Gastroesophageal sphincter (tissue), 4 donors: ENCODE measurements at regions not wholly inside any gene's neighbourhood (a gene's known extent, or its start where the extent isn't known, plus 50 kb on each side); places are given as distances from the start of the nearest gene placed in this dataset.
"Not testable (repeated sequence)": the region's sequence is repeated elsewhere in the genome, so short reads cannot be mapped to it uniquely, and the experiment has no call there.

Experiments
- ATAC-seq: fragments of 150-250 bp; one replicate; pipeline ENCODE4 v1.9.1; 2016; ENCODE audit warnings: mild to moderate bottlenecking, moderate library complexity
- H3K27ac ChIP-seq, 4 donors: fragments of 200-600 bp; sonication (generic) in 3 of 4; 1 replicate in 3 of 4; 2 replicates in 1 of 4; pipeline ENCODE4 v1.5.1; 2016 to 2019
- H3K27me3 ChIP-seq: fragments of 200-600 bp; sonication (generic); one replicate; pipeline ENCODE4 v1.5.1; 2019
- H3K36me3 ChIP-seq, 2 donors: fragments of 200-600 bp; sonication (generic); one replicate each; pipeline ENCODE4 v1.5.1; 2019; ENCODE audit warnings: control low read depth in 1 of 2
- H3K4me1 ChIP-seq, 3 donors: fragments of 200-600 bp; sonication (generic); 1 replicate in 2 of 3; 2 replicates in 1 of 3; pipeline ENCODE4 v1.5.1; 2016 to 2019; ENCODE audit warnings: control low read depth in 2 of 3
- H3K4me3 ChIP-seq, 2 donors: fragments of 200-600 bp; sonication (generic); one replicate each; pipeline ENCODE4 v1.5.1; 2019; ENCODE audit warnings: mild to moderate bottlenecking in 1 of 2, moderate library complexity in 1 of 2
- H3K9me3 ChIP-seq, 3 donors: fragments of 200-600 bp; sonication (generic); one replicate each; pipeline ENCODE4 v1.5.1; 2017 to 2019; ENCODE audit warnings: control low read depth in 2 of 3
- CTCF ChIP-seq, 4 experiments: fragments of 200-600 bp in 2 of 4; fragments of 450-650 bp in 2 of 4; sonication (generic) in 1 of 4; IDR thresholded peaks; one replicate each; pipeline ENCODE4 v1.5.1; 2017 to 2019; ENCODE audit warnings: antibody characterized with exemption in 4 of 4, mild to moderate bottlenecking in 2 of 4, moderate library complexity in 2 of 4
- EP300 ChIP-seq: sonication (generic); formaldehyde crosslinking; IDR thresholded peaks from one replicate; pipeline ENCODE4 v1.6.1; 2017; ENCODE audit warnings: antibody characterized with exemption, mild to moderate bottlenecking
- POLR2A ChIP-seq, 2 donors: fragments of 450-650 bp; IDR thresholded peaks; one replicate each; pipeline ENCODE4 v1.6.1; 2017; ENCODE audit warnings: antibody characterized with exemption in 2 of 2, mild to moderate bottlenecking in 2 of 2, moderate library complexity in 1 of 2
- POLR2AphosphoS5 ChIP-seq: sonication (generic); formaldehyde crosslinking; IDR thresholded peaks from one replicate; pipeline ENCODE4 v1.6.1; 2017; ENCODE audit warnings: antibody characterized with exemption
- WGBS, 2 donors: methylation state at CpG; one replicate each; pipeline ENCODE4 v1.1.5; 2018; ENCODE audit warnings: low coverage in 1 of 2; 5-methylcytosine and 5-hydroxymethylcytosine counted together

DNA sequence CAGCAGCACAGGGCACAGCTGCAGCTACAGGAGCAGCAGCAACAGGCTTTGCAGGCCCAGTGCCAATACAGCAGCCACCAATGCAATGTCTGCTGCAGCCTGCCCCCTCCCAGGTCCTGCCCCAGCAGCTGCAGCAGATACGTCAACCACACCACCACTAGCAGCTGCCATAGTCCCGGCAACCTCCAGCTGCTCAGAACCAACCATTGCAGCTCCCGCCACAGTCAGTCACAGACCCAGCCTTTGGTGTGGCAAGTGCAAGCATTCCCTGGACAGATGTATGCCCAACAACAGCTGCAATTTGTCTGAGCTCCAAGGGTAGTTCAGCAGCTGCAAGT, 53.3 kb upstream of the TUBA3E start:
- Histone ChIP-seq H3K36me3 (no peaks in the 10 kb centered on the region), H3K27me3 (peaks cover 66% of the 10 kb centered on the region), H3K4me3 (no peak overlapping the region), H3K9me3 (no peaks in the 10 kb centered on the region), H3K27ac (no peak overlapping the region), H3K4me1 (peaks cover 0 to 16% (median 0%) of the 10 kb centered on the region in 3 donors)
- no CpG with 5 or more reads among the region's 3 CpGs for WGBS, 2 donors
- no peak for ATAC-seq
- TF ChIP-seq POLR2AphosphoS5 (no peak), EP300 (no peak), CTCF (IDR thresholded peaks at IDR 0.05) (no peak), POLR2A (IDR thresholded peaks at IDR 0.05) (no peak)

DNA sequence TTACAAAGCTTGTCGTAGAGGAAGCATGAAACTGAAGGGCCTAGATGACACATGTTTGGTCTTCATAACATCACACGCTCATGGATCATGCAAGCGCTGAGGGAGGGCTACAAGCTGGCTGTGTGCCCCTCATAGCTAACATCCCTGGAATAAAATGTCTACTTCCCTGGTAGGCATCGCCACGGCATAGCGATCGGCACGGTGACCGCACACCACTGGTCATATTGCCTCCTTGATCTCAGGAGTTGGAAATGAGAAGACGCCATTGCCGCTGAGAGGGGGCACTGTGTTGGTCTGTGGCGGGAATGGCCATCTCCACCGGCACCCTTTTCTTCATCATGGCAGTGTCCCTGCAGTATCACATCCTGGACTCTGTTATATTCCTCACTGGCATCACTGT, 50.1 kb upstream of the TUBA3E start:
- Histone ChIP-seq H3K4me1 (peaks cover 0 to 16% (median 0%) of the 10 kb centered on the region in 3 donors), H3K27me3 (peaks cover 68% of the 10 kb centered on the region)
- not testable (repeated sequence) for H3K9me3 ChIP-seq, H3K36me3 ChIP-seq, H3K27ac ChIP-seq, H3K4me3 ChIP-seq, ATAC-seq
- WGBS, 2 donors: 96% methylated on average over 10 of the region's 13 CpGs; no CpG with 5 or more reads in 1 of the 2 donors
